NB4 (cell line): ENCODE measurements at regions not wholly inside any gene's neighbourhood (a gene's known extent, or its start where the extent isn't known, plus 50 kb on each side); places are given as distances from the start of the nearest gene placed in this dataset.

Source experiments
- CTCF ChIP-seq: IDR thresholded peaks from one replicate; pipeline ENCODE4 v1.5.1; 2012; ENCODE audit warnings: low read depth, low read length
- MYC ChIP-seq: IDR thresholded peaks from 2 replicates; pipeline ENCODE4 v1.6.1; 2011; ENCODE audit warnings: low read depth, low read length
- POLR2A ChIP-seq: IDR thresholded peaks from 2 replicates; pipeline ENCODE4 v1.6.1; 2011; ENCODE audit warnings: mild to moderate bottlenecking; ENCODE audit not compliant: insufficient read length; ENCODE audit errors: extremely low read depth

DNA sequence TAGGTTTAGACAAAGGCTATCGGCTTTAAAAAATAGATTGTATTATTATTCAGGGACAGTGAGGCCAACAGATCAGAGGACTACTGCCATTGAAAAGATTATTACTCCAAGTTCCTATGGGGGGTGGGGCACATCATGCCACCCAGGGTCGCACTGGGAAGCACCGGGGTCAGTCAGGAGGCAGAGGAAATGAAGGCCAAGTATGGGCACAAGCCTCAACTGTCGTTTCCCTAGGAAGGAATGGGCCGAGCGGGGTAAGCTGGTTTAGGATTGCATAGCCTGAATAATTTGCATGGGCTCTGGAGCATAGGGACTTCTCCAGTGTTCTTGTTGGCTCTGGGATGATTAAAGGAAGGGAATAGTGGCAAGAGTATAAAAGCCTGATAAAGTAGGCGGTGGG, 205.3 kb downstream of the NOVA1 start:
- TF ChIP-seq POLR2A, result no peak
- no peak for TF ChIP-seq CTCF
- TF ChIP-seq MYC, result no peak
